HG02642 (cell line): ENCODE measurements at regions not wholly inside any gene's neighbourhood (a gene's known extent, or its start where the extent isn't known, plus 50 kb on each side); places are given as distances from the start of the nearest gene placed in this dataset.

Experiments
- ATAC-seq: cut with Tn5 transposase; IDR thresholded peaks from one replicate; pipeline ENCODE4 v1.9.1; 2021; ENCODE audit warnings: mild to moderate bottlenecking; ENCODE audit not compliant: unreplicated experiment, poor library complexity

DNA sequence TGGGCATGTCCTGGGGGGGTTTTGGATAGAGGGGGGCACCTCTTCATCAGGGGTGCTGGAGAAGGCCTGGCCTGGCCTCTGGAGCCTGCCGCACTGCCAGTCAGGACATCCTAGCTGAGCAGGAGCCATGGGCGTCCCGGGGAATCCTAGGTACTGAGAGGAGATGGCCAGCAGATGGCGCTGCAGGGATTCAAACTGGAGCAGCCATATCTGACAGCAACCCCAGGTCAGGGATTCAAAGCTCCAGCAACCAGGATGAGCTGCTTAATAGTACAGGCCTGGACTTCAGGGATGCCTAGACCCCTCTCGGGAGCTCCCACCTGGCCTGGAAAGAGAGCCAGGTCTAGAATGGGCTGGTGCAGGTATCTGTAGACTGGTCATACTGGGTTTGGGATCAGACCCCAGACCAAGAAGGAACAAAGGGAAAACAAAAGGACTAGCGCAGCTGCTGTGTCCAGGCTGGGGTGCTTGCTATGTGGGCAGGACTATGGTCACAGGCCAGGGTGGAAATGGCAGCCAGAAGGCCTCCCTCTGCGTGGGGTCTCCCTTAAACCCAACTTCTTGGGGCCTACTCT, 306.9 kb upstream of the RBFOX1 start:
- ATAC-seq, result no peak

- ATAC-seq, result no peak
Observed at GRCh38 chr16:7021653-7022275, 310.9 kb upstream of the RBFOX1 start.

- no peak for ATAC-seq
Observed at GRCh38 chr16:7017006-7017662, 315.5 kb upstream of the RBFOX1 start.

- ATAC-seq, result no peak
Observed at GRCh38 chr16:7014756-7015155, 317.9 kb upstream of the RBFOX1 start.

DNA sequence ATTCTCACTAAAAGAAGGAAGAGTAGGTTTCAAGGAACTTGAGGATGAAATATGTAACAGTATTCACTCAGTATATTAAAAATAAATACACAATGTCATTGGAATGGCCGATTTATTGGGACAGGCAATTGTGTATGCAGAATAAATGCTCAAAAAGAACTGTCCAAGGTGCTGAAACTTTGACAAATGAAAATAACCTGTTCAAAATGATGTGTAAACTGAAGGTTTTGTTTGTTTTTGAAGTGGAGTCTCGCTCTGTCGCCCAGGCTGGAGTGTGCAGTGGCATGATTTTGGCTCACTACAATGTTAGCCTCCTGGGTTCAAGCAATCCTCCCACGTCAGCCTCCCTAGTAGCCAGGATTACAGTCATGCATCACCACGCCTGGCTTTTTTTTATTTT, 318.7 kb upstream of the RBFOX1 start:
- ATAC-seq, result no peak

GRCh38 chr16:7004266-7004665, 328.4 kb upstream of the RBFOX1 start:
- no peak for ATAC-seq

- no peak for ATAC-seq
Observed at GRCh38 chr16:6993544-6993943, 339.1 kb upstream of the RBFOX1 start.

GRCh38 chr16:6988846-6989245, 343.8 kb upstream of the RBFOX1 start:
- ATAC-seq, result no peak

DNA sequence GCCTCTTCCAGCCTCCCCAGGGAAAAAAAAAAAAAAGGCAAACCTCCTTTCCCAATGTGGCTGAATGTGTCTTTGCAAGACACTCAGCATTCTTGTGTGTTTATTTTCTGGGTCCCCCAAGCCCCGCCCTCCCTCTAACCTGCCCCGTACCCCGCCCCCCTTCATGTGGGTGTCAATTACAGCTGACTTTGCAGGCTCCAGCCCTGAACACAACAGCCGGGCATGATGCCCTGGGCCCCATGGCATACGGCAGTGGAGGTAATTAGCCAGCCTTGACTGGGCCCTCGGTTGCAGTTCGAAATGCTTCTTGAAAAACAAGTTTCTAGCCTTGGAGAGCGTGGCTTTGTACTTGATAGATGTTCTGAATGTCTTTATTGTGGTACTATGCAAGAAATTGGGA, 354.7 kb upstream of the RBFOX1 start:
- ATAC-seq, result no peak

GRCh38 chr16:6977291-6977690, 355.4 kb upstream of the RBFOX1 start:
- no peak for ATAC-seq

DNA sequence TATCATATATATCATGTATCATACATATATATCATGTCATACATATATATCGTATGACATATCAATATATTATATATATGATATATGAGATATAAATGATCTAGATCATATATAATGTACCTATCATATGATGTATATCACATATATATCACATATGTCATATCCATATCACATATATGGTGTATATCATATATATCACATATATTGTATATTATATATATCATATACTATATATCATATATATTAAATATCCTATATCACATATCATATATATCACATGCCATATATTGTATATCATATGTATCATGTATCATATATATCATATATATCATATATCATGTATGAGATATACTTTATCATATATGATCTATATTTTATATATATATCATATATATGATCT, 355.9 kb upstream of the RBFOX1 start:
- no peak for ATAC-seq

DNA sequence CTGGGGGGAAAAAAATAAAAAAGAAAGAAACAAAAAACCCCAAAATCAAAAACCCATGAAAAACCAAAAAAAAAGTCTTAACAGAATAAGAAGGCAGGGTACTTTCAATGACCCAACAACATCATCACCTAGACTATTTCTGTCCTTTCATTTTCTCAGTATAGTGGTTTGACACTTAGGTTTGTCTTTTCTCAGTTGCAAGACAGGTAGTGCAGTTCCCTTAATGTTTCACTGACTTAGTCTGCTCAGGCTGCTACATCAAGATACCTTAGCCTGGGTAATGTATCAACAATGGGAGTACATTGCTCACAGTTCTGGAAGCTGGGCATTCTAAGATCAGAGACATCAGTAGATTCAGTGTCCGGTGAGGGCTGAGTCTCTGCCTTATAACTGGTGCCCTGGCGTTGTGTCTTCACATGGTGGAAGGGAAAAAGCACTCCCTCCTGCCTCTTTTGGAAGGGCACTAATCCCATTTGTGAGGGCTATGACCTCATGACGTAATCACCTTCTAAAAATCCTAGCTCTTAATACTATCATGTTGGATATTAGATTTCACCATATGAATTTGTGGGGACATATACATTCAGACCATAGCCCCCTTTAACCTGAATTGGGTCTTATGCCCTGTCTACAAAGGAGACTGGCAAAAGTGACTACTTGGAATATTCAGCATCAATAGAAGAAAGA, 362.3 kb upstream of the RBFOX1 start:
- no peak for ATAC-seq

DNA sequence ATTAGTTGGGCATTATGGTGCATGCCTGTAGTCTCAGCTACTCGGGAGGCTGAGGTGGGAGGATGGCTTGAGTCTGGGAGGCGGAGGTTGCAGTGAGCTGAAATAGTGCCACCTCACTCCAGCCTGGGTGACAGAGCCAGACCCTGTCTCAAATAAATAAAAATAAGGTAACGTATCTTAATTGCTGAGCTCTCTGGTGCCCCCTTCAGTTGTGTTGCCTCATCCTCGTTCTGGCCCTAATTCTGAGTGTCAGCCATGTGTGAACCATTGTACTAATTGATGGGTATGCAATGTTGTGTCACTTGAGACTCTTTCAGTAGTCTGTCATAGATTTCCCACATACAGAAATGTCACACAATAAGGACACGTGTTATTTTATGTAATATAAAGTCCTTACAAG, 363.1 kb upstream of the RBFOX1 start:
- ATAC-seq, result no peak

- no peak for ATAC-seq
Observed at GRCh38 chr16:6967796-6968320, 364.8 kb upstream of the RBFOX1 start.

DNA sequence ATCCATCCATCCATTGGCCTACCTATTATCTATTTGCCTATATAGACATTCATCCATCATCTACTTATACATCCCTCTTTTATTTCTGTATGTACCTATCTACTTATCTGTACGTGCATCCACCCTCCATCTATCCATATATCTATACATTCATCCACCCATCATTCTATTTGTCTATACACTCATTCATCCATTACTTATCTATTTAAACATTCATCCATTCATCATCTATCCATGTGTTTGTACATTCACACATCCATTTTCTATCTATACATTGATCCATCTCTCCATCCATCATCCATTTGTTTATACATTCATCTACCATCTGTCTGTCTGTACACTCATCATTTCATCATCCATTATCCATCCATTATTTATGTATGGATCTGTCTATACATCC, 365.7 kb upstream of the RBFOX1 start:
- no peak for ATAC-seq

GRCh38 chr16:6964679-6965078, 368.0 kb upstream of the RBFOX1 start:
- no peak for ATAC-seq

- ATAC-seq, result no peak
Observed at GRCh38 chr16:6961704-6962103, 370.9 kb upstream of the RBFOX1 start.

GRCh38 chr16:6958184-6958583, 374.5 kb upstream of the RBFOX1 start:
- no peak for ATAC-seq

- ATAC-seq, result no peak
Observed at GRCh38 chr16:6957681-6958080, 375.0 kb upstream of the RBFOX1 start.

- no peak for ATAC-seq
Observed at GRCh38 chr16:6956511-6956910, 376.1 kb upstream of the RBFOX1 start.

GRCh38 chr16:6955303-6955702, 377.3 kb upstream of the RBFOX1 start:
- ATAC-seq, result no peak
